Mammary epithelial cell (primary cell): ENCODE measurements at regions not wholly inside any gene's neighbourhood (a gene's known extent, or its start where the extent isn't known, plus 50 kb on each side); places are given as distances from the start of the nearest gene placed in this dataset.

Experiments
- EZH2 ChIP-seq: IDR thresholded peaks from 2 replicates; pipeline ENCODE4 v1.6.1; 2012; ENCODE audit warnings: low read length, inconsistent platforms, borderline replicate concordance
- TF ChIP-seq, protein P1 (sequence below), 2 donors: IDR thresholded peaks in 1 of 2; conservative IDR thresholded peaks in 1 of 2; 2 replicates each; pipeline ENCODE4 v1.5.1; 2011 to 2012; ENCODE audit warnings: inconsistent platforms in 2 of 2, low read length in 2 of 2, mild to moderate bottlenecking in 2 of 2, control low read depth in 1 of 2, low read depth in 1 of 2; ENCODE audit not compliant: insufficient read depth in 1 of 2; ENCODE audit errors: extremely low read depth in 1 of 2

DNA sequence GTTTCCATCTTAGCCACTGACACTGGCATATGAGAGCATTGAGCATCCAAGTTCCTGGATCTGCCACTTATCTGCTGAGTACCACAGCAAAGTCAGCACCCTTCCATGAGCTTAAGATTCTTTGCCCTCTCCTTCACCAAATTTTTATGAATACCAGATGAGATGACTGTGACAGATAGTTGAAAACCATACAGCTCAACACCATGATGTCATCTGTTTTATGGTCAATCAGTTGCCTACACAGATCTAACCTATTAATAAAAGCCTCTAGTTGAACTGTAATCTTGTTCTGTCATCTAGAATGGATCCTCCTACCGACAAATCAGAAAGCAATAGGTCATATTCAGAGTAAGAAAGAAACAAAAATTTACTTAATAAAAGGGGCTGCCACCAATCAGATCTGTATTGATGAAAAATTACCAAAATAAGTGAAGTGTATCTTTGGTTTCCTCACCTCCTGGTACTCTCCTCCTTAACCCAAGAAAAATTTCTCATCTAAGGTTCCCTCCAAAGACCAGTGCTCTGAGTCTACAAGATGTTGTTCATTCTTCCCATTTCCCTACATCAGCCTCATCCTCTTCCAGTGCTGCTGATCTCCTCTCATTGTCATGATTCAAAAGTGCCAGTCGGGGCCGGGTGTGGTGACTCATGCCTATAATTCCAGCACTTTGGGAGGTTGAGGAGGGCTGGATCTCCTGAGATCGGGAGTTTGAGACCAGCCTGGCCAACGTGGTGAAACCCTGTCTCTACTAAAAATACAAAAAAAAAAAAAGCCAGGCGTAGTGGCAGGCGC lies 138.8 kb upstream of the CTTNBP2NL start:
- TF ChIP-seq, protein P1, sequence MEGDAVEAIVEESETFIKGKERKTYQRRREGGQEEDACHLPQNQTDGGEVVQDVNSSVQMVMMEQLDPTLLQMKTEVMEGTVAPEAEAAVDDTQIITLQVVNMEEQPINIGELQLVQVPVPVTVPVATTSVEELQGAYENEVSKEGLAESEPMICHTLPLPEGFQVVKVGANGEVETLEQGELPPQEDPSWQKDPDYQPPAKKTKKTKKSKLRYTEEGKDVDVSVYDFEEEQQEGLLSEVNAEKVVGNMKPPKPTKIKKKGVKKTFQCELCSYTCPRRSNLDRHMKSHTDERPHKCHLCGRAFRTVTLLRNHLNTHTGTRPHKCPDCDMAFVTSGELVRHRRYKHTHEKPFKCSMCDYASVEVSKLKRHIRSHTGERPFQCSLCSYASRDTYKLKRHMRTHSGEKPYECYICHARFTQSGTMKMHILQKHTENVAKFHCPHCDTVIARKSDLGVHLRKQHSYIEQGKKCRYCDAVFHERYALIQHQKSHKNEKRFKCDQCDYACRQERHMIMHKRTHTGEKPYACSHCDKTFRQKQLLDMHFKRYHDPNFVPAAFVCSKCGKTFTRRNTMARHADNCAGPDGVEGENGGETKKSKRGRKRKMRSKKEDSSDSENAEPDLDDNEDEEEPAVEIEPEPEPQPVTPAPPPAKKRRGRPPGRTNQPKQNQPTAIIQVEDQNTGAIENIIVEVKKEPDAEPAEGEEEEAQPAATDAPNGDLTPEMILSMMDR (conservative IDR thresholded peaks at IDR 0.05 in 1 of 2, IDR thresholded peaks at IDR 0.05 in 1 of 2; ENCODE audit: extremely low read depth in 1 of 2, insufficient read depth in 1 of 2, low read depth in 1 of 2, low read length in 2 of 2) = no peak
- no peak for TF ChIP-seq EZH2
